HL-60 (cell line): ENCODE measurements at regions not wholly inside any gene's neighbourhood (a gene's known extent, or its start where the extent isn't known, plus 50 kb on each side); places are given as distances from the start of the nearest gene placed in this dataset.

ENCODE experiments used
- POLR2AphosphoS5 ChIP-seq: IDR thresholded peaks from 2 replicates; pipeline ENCODE4 v1.6.1; 2012; ENCODE audit warnings: low read depth
- SPI1 ChIP-seq: IDR thresholded peaks from 2 replicates; pipeline ENCODE4 v1.6.1; 2012; ENCODE audit warnings: low read depth, mild to moderate bottlenecking, borderline replicate concordance
- TF ChIP-seq, protein P1 (sequence below): IDR thresholded peaks from one replicate; pipeline ENCODE4 v1.5.1; 2011; ENCODE audit warnings: low read length, control low read depth, inconsistent platforms; ENCODE audit not compliant: insufficient read depth
- TF ChIP-seq, protein P2 (sequence below): IDR thresholded peaks from 2 replicates; pipeline ENCODE4 v1.6.1; 2012; ENCODE audit warnings: low read depth; ENCODE audit not compliant: insufficient replicate concordance

DNA sequence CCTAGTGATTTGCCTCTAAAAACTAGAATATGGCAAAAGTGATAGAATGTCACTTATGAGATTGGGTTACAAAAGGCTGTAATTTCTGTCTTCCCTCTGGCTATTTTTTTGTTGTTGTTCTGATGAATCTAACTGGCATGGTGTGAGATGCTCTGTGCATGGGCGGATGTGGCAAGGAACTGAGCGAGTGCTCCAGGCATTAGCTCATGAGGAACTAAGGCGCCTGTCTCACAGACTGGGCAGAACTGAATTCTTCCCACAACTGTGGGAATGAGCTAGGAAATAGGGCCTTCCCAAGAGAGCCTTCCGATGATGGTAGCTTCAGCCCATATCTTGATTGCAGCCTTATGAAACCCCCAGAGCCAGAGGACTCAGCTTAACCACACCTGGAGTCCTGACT is 222.5 kb downstream of the NR2F2 start:
- TF ChIP-seq, protein P1, sequence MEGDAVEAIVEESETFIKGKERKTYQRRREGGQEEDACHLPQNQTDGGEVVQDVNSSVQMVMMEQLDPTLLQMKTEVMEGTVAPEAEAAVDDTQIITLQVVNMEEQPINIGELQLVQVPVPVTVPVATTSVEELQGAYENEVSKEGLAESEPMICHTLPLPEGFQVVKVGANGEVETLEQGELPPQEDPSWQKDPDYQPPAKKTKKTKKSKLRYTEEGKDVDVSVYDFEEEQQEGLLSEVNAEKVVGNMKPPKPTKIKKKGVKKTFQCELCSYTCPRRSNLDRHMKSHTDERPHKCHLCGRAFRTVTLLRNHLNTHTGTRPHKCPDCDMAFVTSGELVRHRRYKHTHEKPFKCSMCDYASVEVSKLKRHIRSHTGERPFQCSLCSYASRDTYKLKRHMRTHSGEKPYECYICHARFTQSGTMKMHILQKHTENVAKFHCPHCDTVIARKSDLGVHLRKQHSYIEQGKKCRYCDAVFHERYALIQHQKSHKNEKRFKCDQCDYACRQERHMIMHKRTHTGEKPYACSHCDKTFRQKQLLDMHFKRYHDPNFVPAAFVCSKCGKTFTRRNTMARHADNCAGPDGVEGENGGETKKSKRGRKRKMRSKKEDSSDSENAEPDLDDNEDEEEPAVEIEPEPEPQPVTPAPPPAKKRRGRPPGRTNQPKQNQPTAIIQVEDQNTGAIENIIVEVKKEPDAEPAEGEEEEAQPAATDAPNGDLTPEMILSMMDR: no peak
- TF ChIP-seq, protein P2, sequence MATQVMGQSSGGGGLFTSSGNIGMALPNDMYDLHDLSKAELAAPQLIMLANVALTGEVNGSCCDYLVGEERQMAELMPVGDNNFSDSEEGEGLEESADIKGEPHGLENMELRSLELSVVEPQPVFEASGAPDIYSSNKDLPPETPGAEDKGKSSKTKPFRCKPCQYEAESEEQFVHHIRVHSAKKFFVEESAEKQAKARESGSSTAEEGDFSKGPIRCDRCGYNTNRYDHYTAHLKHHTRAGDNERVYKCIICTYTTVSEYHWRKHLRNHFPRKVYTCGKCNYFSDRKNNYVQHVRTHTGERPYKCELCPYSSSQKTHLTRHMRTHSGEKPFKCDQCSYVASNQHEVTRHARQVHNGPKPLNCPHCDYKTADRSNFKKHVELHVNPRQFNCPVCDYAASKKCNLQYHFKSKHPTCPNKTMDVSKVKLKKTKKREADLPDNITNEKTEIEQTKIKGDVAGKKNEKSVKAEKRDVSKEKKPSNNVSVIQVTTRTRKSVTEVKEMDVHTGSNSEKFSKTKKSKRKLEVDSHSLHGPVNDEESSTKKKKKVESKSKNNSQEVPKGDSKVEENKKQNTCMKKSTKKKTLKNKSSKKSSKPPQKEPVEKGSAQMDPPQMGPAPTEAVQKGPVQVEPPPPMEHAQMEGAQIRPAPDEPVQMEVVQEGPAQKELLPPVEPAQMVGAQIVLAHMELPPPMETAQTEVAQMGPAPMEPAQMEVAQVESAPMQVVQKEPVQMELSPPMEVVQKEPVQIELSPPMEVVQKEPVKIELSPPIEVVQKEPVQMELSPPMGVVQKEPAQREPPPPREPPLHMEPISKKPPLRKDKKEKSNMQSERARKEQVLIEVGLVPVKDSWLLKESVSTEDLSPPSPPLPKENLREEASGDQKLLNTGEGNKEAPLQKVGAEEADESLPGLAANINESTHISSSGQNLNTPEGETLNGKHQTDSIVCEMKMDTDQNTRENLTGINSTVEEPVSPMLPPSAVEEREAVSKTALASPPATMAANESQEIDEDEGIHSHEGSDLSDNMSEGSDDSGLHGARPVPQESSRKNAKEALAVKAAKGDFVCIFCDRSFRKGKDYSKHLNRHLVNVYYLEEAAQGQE: no peak
- no peak for TF ChIP-seq POLR2AphosphoS5
- TF ChIP-seq SPI1: no peak
